ENCODE measurements at regions not wholly inside any gene's neighbourhood (a gene's known extent, or its start where the extent isn't known, plus 50 kb on each side); places are given as distances from the start of the nearest gene placed in this dataset.

DNA sequence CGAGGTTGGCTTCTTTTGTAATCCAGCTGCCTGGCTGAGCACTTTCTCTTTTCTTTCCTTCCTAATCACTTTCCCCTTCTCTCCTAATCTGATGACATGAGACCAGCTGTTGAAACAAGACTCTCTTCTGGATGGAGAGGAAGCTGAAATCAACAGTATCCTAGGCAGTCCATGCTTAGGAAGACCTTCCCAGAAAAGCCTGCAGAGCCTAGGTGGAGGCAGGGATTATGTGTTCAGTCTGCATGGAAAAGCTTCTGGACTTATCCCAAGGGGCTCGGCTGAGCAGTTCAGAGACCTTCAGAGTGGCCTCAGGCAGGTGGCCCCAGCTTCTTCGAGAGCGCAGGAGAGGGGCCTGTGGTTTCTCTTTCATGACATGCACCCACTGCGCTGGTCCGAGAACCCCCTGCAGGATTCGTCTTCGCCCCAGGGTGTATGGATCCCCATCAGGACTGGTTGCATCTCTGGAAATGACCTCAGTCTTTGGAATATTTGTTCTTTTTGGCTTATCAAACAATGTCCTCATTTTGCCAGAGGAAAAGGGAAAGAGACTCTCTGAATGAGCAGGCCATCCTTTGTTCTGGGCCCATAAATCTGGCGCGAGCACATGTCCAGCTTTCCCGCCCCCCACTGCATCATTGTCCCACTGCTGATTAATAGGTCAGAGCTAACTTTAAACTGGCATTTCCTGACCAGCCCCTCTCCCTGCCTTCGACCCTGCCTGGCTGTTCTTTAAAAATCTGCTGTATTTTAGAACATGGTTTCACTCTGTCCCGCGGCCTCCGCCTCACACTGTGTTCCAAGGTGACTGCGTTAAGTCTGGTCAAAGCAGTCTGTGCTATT lies 177.9 kb upstream of the KLF4 start:
- TF ChIP-seq, protein P1, sequence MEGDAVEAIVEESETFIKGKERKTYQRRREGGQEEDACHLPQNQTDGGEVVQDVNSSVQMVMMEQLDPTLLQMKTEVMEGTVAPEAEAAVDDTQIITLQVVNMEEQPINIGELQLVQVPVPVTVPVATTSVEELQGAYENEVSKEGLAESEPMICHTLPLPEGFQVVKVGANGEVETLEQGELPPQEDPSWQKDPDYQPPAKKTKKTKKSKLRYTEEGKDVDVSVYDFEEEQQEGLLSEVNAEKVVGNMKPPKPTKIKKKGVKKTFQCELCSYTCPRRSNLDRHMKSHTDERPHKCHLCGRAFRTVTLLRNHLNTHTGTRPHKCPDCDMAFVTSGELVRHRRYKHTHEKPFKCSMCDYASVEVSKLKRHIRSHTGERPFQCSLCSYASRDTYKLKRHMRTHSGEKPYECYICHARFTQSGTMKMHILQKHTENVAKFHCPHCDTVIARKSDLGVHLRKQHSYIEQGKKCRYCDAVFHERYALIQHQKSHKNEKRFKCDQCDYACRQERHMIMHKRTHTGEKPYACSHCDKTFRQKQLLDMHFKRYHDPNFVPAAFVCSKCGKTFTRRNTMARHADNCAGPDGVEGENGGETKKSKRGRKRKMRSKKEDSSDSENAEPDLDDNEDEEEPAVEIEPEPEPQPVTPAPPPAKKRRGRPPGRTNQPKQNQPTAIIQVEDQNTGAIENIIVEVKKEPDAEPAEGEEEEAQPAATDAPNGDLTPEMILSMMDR (IDR thresholded peaks at IDR 0.05; ENCODE audit: extremely low read depth, insufficient read depth, missing control alignments) = no peak
- in situ Hi-C loops (cut with MboI; ENCODE audit: low pct_unique_long_range_greater_than_20kb, low sequenced_read_pairs, unreplicated experiment) = no loop called here
- DNase-seq (ENCODE audit: low spot score) = no peak

DNA sequence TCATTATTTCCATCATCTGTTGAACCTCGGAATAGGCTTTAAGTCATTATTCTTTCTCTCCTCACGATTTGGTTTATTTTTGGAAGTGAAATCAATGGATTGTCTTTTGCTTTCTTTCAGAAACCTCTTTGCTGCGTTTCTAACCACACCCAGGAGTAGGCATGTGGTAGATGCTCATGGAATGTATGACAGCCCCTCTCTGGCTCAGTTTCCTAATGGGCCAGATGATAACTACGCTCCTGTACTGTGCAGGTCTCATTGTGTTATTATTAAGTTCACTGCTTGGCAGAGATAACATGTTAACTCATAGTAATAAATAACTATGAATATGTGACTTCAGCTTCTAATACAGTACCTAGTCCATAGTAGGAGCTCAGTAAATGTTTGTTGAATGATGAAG lies 175.5 kb upstream of the KLF4 start:
- TF ChIP-seq, protein P1 (IDR thresholded peaks at IDR 0.05; ENCODE audit: extremely low read depth, insufficient read depth, missing control alignments) = no peak

DNA sequence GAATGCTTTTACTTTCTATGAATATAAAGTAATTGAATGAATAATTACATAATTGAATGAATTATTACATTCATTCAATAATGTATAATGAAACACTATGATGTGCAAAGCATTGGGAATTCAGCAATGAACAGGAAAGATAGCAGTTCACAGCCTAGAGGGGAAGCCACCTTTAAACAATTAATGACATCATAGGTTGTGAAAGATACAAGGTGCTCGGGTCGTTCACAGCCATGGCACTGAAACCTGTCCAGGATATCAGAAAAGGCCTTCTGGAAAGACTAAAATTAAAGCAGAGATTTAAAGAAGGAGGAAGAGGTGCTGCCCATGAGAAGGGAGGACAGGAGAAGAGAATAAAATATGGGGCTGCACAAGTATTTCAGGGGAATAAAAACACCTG lies 171.4 kb upstream of the KLF4 start:
- TF ChIP-seq, protein P1 (IDR thresholded peaks at IDR 0.05; ENCODE audit: extremely low read depth, insufficient read depth, missing control alignments) = no peak
- DNase-seq (ENCODE audit: low spot score) = no peak
- in situ Hi-C loops (cut with MboI; ENCODE audit: low pct_unique_long_range_greater_than_20kb, low sequenced_read_pairs, unreplicated experiment) = no loop called here

More for the DNA sequence above, 175.5 kb upstream of the KLF4 start:
- in situ Hi-C loops (cut with MboI; ENCODE audit: low pct_unique_long_range_greater_than_20kb, low sequenced_read_pairs, unreplicated experiment) = no loop called here
- no peak for DNase-seq (ENCODE audit: low spot score)

DNA sequence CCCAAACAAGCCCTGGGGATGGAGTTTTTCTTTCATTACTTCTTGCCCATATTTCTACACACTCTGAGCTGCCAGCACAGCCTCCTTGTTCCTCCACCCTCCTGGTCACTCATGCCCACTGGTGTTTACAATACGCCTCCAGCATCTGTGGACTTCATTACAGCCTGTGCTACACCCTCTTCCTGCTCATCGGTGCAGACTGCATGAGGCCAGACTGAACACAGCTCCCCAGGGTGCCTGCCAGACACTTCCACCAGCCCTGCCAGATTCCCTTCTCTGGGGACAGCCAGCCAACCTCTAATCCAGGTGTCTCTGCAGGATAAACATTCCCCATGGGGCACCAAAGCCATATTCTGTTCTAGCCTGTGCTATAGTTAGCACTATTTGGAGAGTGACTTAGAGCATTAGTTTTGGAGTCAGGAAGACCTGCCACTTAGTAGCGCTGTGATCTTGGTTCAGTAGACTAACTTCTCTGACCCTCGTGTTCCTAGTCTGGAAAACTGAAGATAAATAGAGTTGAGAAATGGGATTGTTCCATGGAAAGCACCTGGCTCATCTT lies 163.8 kb upstream of the KLF4 start:
- TF ChIP-seq, protein P1 (IDR thresholded peaks at IDR 0.05; ENCODE audit: extremely low read depth, insufficient read depth, missing control alignments) = no peak
- DNase-seq (ENCODE audit: low spot score) = no peak
- in situ Hi-C loops (cut with MboI; ENCODE audit: low pct_unique_long_range_greater_than_20kb, low sequenced_read_pairs, unreplicated experiment) = no loop called here

DNA sequence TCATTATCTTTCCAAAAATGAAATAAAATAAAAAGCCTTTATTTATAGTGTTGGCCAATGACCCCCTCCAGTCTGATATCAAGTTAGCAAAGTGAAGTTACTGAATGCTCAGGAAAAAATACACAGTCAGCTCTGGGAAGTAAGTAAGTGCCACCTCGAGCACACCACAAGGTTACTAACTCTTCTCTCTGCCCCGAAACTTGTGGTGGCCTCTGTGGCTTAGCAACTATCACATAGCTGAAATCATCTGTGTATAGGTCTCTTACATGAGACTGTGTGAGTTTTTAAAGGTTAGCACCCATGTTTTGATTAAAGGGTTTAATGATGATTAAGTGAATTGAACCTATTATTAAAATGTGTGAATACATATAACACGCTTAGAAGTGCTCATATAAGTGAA lies 161.4 kb upstream of the KLF4 start:
- DNase-seq (ENCODE audit: low spot score) = no peak
- in situ Hi-C loops (cut with MboI; ENCODE audit: low pct_unique_long_range_greater_than_20kb, low sequenced_read_pairs, unreplicated experiment) = no loop called here
- TF ChIP-seq, protein P1 (IDR thresholded peaks at IDR 0.05; ENCODE audit: extremely low read depth, insufficient read depth, missing control alignments) = no peak

- in situ Hi-C loops (cut with MboI; ENCODE audit: low pct_unique_long_range_greater_than_20kb, low sequenced_read_pairs, unreplicated experiment) = no loop called here
- TF ChIP-seq, protein P1 (IDR thresholded peaks at IDR 0.05; ENCODE audit: extremely low read depth, insufficient read depth, missing control alignments) = no peak
- DNase-seq (ENCODE audit: low spot score) = no peak
Measured at GRCh38 chr9:107650321-107650720, 160.8 kb upstream of the KLF4 start.
